ENCODE measurements at regions not wholly inside any gene's neighbourhood (a gene's known extent, or its start where the extent isn't known, plus 50 kb on each side); places are given as distances from the start of the nearest gene placed in this dataset.
A peak's percentile ranks its signal among the peaks of the same experiment; 100 is the strongest.

GRCh38 chrX:40316502-40316901 is 218.7 kb upstream of the BCOR start (continued):
- TF ChIP-seq NFRKB (IDR thresholded peaks at IDR 0.05): no peak
- TF ChIP-seq ZNF556 (CRISPR knock-in tag; IDR thresholded peaks at IDR 0.05; ENCODE audit: borderline replicate concordance): no peak
- no peak for TF ChIP-seq NFYB (CRISPR knock-in tag; IDR thresholded peaks at IDR 0.05)
- no peak for TF ChIP-seq KLF16 (CRISPR knock-in tag; IDR thresholded peaks at IDR 0.05)
- TF ChIP-seq ELF4 (CRISPR knock-in tag; IDR thresholded peaks at IDR 0.05; ENCODE audit: borderline replicate concordance): no peak
- no peak for TF ChIP-seq TBP (CRISPR knock-in tag; IDR thresholded peaks at IDR 0.05)
- no peak for TF ChIP-seq ZNF12 (CRISPR knock-in tag; IDR thresholded peaks at IDR 0.05)
- no peak for TF ChIP-seq SP5 (CRISPR knock-in tag; IDR thresholded peaks at IDR 0.05; ENCODE audit: borderline replicate concordance, low read depth)
- no peak for TF ChIP-seq ZNF383 (CRISPR knock-in tag; IDR thresholded peaks at IDR 0.05; ENCODE audit: borderline replicate concordance)
- TF ChIP-seq IKZF5 (CRISPR knock-in tag; IDR thresholded peaks at IDR 0.05): no peak
- TF ChIP-seq ZNF350 (CRISPR knock-in tag; IDR thresholded peaks at IDR 0.05; ENCODE audit: borderline replicate concordance, low read depth): no peak
- no peak for TF ChIP-seq MIXL1 (CRISPR knock-in tag; IDR thresholded peaks at IDR 0.05)

GRCh38 chrX:40314070-40314469 is 216.3 kb upstream of the BCOR start:
- no peaks in the 10 kb centered on the region for H3K9me3 ChIP-seq (ENCODE audit: low read length)
- DNase-seq (ENCODE audit: low spot score) (no peak), FAIRE-seq (no peak), ATAC-seq (peak; percentile 64)
- no peaks in the 10 kb centered on the region for H3K27me3 ChIP-seq (ENCODE audit: control insufficient read depth in 1 of 2, insufficient read depth in 2 of 2, low read length in 2 of 2)
- intact Hi-C loops (cut with micrococcal nuclease; ENCODE audit: unreplicated experiment): no loop called here
- H3K4me1 ChIP-seq (ENCODE audit: insufficient read depth, low read length): no peaks in the 10 kb centered on the region
- no peak overlapping the region for H3K9ac ChIP-seq (ENCODE audit: insufficient read depth, low read depth, low read length)
- H3K4me2 ChIP-seq (ENCODE audit: low read depth, low read length): no peak overlapping the region
- H3K36me3 ChIP-seq (replicated peaks in 1 of 2; ENCODE audit: control insufficient read depth in 1 of 2, insufficient read depth in 2 of 2, low read length in 2 of 2): no peaks in the 10 kb centered on the region
- WGBS (ENCODE audit: low lambda C conversion rate): no CpG with 5 or more reads among the region's 4 CpGs
- no peaks in the 10 kb centered on the region for H4K20me1 ChIP-seq (ENCODE audit: insufficient read depth, low read length)
- in situ Hi-C loops (cut with HindIII; ENCODE audit: extremely low pct_ligation_motif_present, low pct_unique_long_range_greater_than_20kb): loop anchor here (10.0 kb wide), 1 partner anchor 161 kb away; no protein-coding TSS in a partner anchor
- H3K79me2 ChIP-seq (ENCODE audit: insufficient read depth, low read length): no peaks in the 10 kb centered on the region
- BruUV-seq (replicated peaks): no TSS peak
- no peak overlapping the region for H3K27ac ChIP-seq (ENCODE audit: extremely low read length, insufficient read depth, low read length)
- no peak overlapping the region for H2AFZ ChIP-seq (ENCODE audit: low read length)
- CTCF ChIA-PET (ENCODE audit: low intra/inter-chr PET ratio, low total read pairs): no interaction called here
- no peak overlapping the region for H3K4me3 ChIP-seq (replicated peaks in 1 of 3; ENCODE audit: insufficient read depth in 1 of 3, low read depth in 2 of 3, low read length in 3 of 3)
- POLR2A ChIA-PET: no interaction called here
- TF ChIP-seq CTCF (CRISPR knock-in tag; IDR thresholded peaks at IDR 0.05) (peak; percentile 50), RERE (CRISPR knock-in tag; IDR thresholded peaks at IDR 0.05; ENCODE audit: low read depth) (no peak), ZNF180 (CRISPR knock-in tag; IDR thresholded peaks at IDR 0.05; ENCODE audit: borderline replicate concordance, low read depth) (no peak), ZNF615 (CRISPR knock-in tag; IDR thresholded peaks at IDR 0.05; ENCODE audit: borderline replicate concordance) (no peak), AGO1 (IDR thresholded peaks at IDR 0.05; ENCODE audit: low read depth, low read length, poor library complexity, severe bottlenecking) (no peak), SMC3 (IDR thresholded peaks at IDR 0.05; ENCODE audit: low read length) (no peak)

Data from HepG2 (cell line).